HepG2 (cell line): ENCODE measurements at regions not wholly inside any gene's neighbourhood (a gene's known extent, or its start where the extent isn't known, plus 50 kb on each side); places are given as distances from the start of the nearest gene placed in this dataset.
A peak's percentile ranks its signal among the peaks of the same experiment; 100 is the strongest.

Experiments used
- ATAC-seq: fragments of 200-7000 bp; cut with Tn5 transposase; 3 replicates; pipeline ENCODE4 v1.9.1; 2020; ENCODE audit warnings: mild to moderate bottlenecking, moderate library complexity
- BruUV-seq: library from RNA; stranded (reverse); fragments of 400-500 nt; replicated peaks from 2 replicates; lab custom pipeline; 2021; lab: Mats Ljungman, UMichigan
- CTCF ChIA-PET: fragments of 300-600 bp; formaldehyde crosslinking; extraction: SDS; loops from one replicate; lab custom pipeline; 2021; ENCODE audit warnings: low total read pairs, inconsistent platforms, low intra/inter-chr PET ratio; lab: Yijun Ruan, JAX
- POLR2A ChIA-PET: fragments of 350-600 bp; sonication (Branson Sonifier 250); formaldehyde crosslinking; loops from one replicate; lab custom pipeline; 2020; ENCODE audit warnings: antibody characterized with exemption, inconsistent platforms; lab: Yijun Ruan, JAX
- DNase-seq: peaks from one replicate; pipeline ENCODE4 v3.0.0-alpha.2; 2015; ENCODE audit warnings: low spot score
- FAIRE-seq: peaks from 3 replicates; lab custom pipeline; 2011; peaks lifted over from hg19 to GRCh38; lab: Jason Lieb, UNC
- H2AFZ ChIP-seq: one replicate; pipeline ENCODE4 v1.6.1; 2011; ENCODE audit warnings: low read length, inconsistent platforms
- H3K27ac ChIP-seq: fragments of 300-600 bp; 3 replicates; pipeline ENCODE4 v1.8.0; 2011; ENCODE audit warnings: mixed run types, mild to moderate bottlenecking, mixed read lengths, low read length, inconsistent platforms; ENCODE audit not compliant: insufficient read depth; ENCODE audit errors: extremely low read length
- H3K27me3 ChIP-seq, 2 experiments: fragments of 200-600 bp in 1 of 2; 2 replicates in 1 of 2; 3 replicates in 1 of 2; pipeline versions ENCODE4 v1.6.0 to v1.8.0; 2011; ENCODE audit warnings: low read length in 2 of 2, mild to moderate bottlenecking in 2 of 2, moderate library complexity in 2 of 2, inconsistent platforms in 1 of 2; ENCODE audit not compliant: insufficient read depth in 2 of 2, control insufficient read depth in 1 of 2
- H3K36me3 ChIP-seq, 2 experiments: fragments of 200-600 bp in 1 of 2; replicated peaks in 1 of 2; 2 replicates in 1 of 2; 3 replicates in 1 of 2; pipeline versions ENCODE4 v1.5.1 to v1.8.0; 2011; ENCODE audit warnings: low read length in 2 of 2, inconsistent platforms in 1 of 2; ENCODE audit not compliant: insufficient read depth in 2 of 2, control insufficient read depth in 1 of 2
- H3K4me1 ChIP-seq: 2 replicates; pipeline ENCODE4 v1.5.1; 2012; ENCODE audit warnings: low read length, inconsistent platforms; ENCODE audit not compliant: insufficient read depth
- H3K4me2 ChIP-seq: 2 replicates; pipeline ENCODE4 v1.6.0; 2011; ENCODE audit warnings: low read depth, low read length, inconsistent platforms
- H3K4me3 ChIP-seq, 3 experiments: fragments of 200-600 bp in 1 of 3; sonication (generic), shearing (Covaris generic) in 1 of 3; replicated peaks in 1 of 3; 2 replicates each; pipeline ENCODE4 v1.5.1; 2011 to 2016; ENCODE audit warnings: low read length in 3 of 3, inconsistent platforms in 2 of 3, low read depth in 2 of 3, mild to moderate bottlenecking in 2 of 3, control low read depth in 1 of 3, mixed read lengths in 1 of 3; ENCODE audit not compliant: insufficient read depth in 1 of 3
- H3K79me2 ChIP-seq: one replicate; pipeline ENCODE4 v1.6.1; 2011; ENCODE audit warnings: low read length, inconsistent platforms; ENCODE audit not compliant: insufficient read depth
- H3K9ac ChIP-seq: 2 replicates; pipeline ENCODE4 v1.6.0; 2011; ENCODE audit warnings: mild to moderate bottlenecking, low read depth, low read length, inconsistent platforms; ENCODE audit not compliant: insufficient read depth
- H3K9me3 ChIP-seq: 2 replicates; pipeline ENCODE4 v1.5.1; 2012; ENCODE audit warnings: mild to moderate bottlenecking, low read length
- H4K20me1 ChIP-seq: 2 replicates; pipeline ENCODE4 v1.6.0; 2011; ENCODE audit warnings: inconsistent platforms, mild to moderate bottlenecking, low read length, moderate library complexity; ENCODE audit not compliant: insufficient read depth
- ATAD3A ChIP-seq: sonication (generic); formaldehyde crosslinking; IDR thresholded peaks from 2 replicates; pipeline ENCODE4 v1.4.0; 2020; ENCODE audit warnings: missing genetic modification reagents
- HINFP ChIP-seq: sonication (generic); formaldehyde crosslinking; IDR thresholded peaks from 2 replicates; pipeline ENCODE4 v1.4.0; 2020; ENCODE audit warnings: low read depth, mild to moderate bottlenecking, missing genetic modification reagents
- IKZF5 ChIP-seq: IDR thresholded peaks from 2 replicates; pipeline ENCODE4 v1.6.1; 2018; ENCODE audit warnings: missing genetic modification reagents, mild to moderate bottlenecking, missing compliant biosample characterization
- MAFG ChIP-seq: sonication (generic); formaldehyde crosslinking; IDR thresholded peaks from 2 replicates; pipeline ENCODE4 v1.5.1; 2020; ENCODE audit warnings: mild to moderate bottlenecking, missing genetic modification reagents
- MAFK ChIP-seq, 2 experiments: IDR thresholded peaks in 1 of 2; conservative IDR thresholded peaks in 1 of 2; 2 replicates each; pipeline ENCODE4 v1.6.1; 2011; ENCODE audit warnings: improper control_type of control experiment in 2 of 2, low read length in 2 of 2
- PHF5A ChIP-seq: IDR thresholded peaks from one replicate; pipeline ENCODE4 v1.6.1; 2018; ENCODE audit warnings: low read depth, missing genetic modification reagents; ENCODE audit not compliant: unreplicated experiment
- RBM22 ChIP-seq: fragments of 200-400 bp; formaldehyde crosslinking; optimal IDR thresholded peaks from 2 replicates; pipeline ENCODE3; 2017; ENCODE audit warnings: mild to moderate bottlenecking, low read length, moderate library complexity
- RERE ChIP-seq: IDR thresholded peaks from 2 replicates; pipeline ENCODE4 v1.6.1; 2016; ENCODE audit warnings: low read depth, missing genetic modification reagents, missing compliant biosample characterization
- TAF15 ChIP-seq: fragments of 200-400 bp; formaldehyde crosslinking; IDR thresholded peaks from one replicate; pipeline ENCODE4 v1.6.1; 2018; ENCODE audit warnings: mild to moderate bottlenecking, low read depth, low read length; ENCODE audit not compliant: poor library complexity, severe bottlenecking
- THAP8 ChIP-seq: sonication (generic); formaldehyde crosslinking; IDR thresholded peaks from 2 replicates; pipeline ENCODE4 v1.5.1; 2020; ENCODE audit warnings: missing genetic modification reagents, mild to moderate bottlenecking, borderline replicate concordance
- TP53 ChIP-seq: sonication (generic); formaldehyde crosslinking; conservative IDR thresholded peaks from 2 replicates; pipeline ENCODE4 v1.4.0; 2020; ENCODE audit warnings: missing genetic modification reagents
- TRIM22 ChIP-seq: fragments of 450-650 bp; IDR thresholded peaks from 2 replicates; pipeline ENCODE4 v1.6.1; 2017
- ZFP82 ChIP-seq: sonication (generic); formaldehyde crosslinking; IDR thresholded peaks from 2 replicates; pipeline ENCODE4 v1.5.1; 2020; ENCODE audit warnings: mild to moderate bottlenecking, missing genetic modification reagents, borderline replicate concordance
- ZNF253 ChIP-seq: sonication (generic); formaldehyde crosslinking; IDR thresholded peaks from 2 replicates; pipeline ENCODE4 v1.8.0; 2022; ENCODE audit warnings: mild to moderate bottlenecking, missing genetic modification reagents, borderline replicate concordance
- ZNF629 ChIP-seq: sonication (generic); formaldehyde crosslinking; conservative IDR thresholded peaks from 2 replicates; pipeline ENCODE4 v1.5.0; 2020; ENCODE audit warnings: missing genetic modification reagents
- WGBS: methylation state at CpG from one replicate; pipeline ENCODE4 v1.1.6; 2017; ENCODE audit warnings: low lambda C conversion rate; 5-methylcytosine and 5-hydroxymethylcytosine counted together
- in situ Hi-C: cut with HindIII; loops from 2 replicates; pipeline ENCODE4 v1.10.0; 2017; ENCODE audit warnings: low pct_unique_long_range_greater_than_20kb; ENCODE audit not compliant: extremely low pct_ligation_motif_present
- intact Hi-C: fragments of 100-400 bp; cut with micrococcal nuclease; formaldehyde crosslinking; loops from one replicate; pipeline ENCODE4 v1.10.0; 2022; ENCODE audit not compliant: unreplicated experiment

GRCh38 chr14:53849549-53849948, 107.1 kb downstream of the BMP4 start:
- ChIA-PET POLR2A (interaction anchor here (2.2 kb wide), 1 partner anchor 104 kb away, joined by 7 read pairs; no protein-coding TSS in a partner anchor), CTCF (no interaction called here)
- Histone ChIP-seq H3K36me3 (no peaks in the 10 kb centered on the region), H3K4me2 (peak overlapping the region; percentile 65; the same call in 1 of the 2 replicates), H4K20me1 (no peaks in the 10 kb centered on the region), H3K9me3 (no peaks in the 10 kb centered on the region), H3K9ac (no peak overlapping the region), H3K4me1 (peaks cover 81% of the 10 kb centered on the region), H2AFZ (no peak overlapping the region), H3K27ac (peak overlapping the region; percentile 85), H3K79me2 (peaks cover 2% of the 10 kb centered on the region), H3K4me3 (no peak overlapping the region), H3K27me3 (no peaks in the 10 kb centered on the region)
- in situ Hi-C loops, result no loop called here
- intact Hi-C loops, result loop anchor here (10.0 kb wide), 1 partner anchor 315 kb away; no protein-coding TSS in a partner anchor
- ATAC-seq (no peak), DNase-seq (no peak), FAIRE-seq (no peak)
- WGBS, result 98% methylated on average over 6 of the region's 6 CpGs
- no TSS peak for BruUV-seq
- TF ChIP-seq ZNF253 (CRISPR knock-in tag) (no peak), MAFK (conservative IDR thresholded peaks at IDR 0.05 in 1 of 2, IDR thresholded peaks at IDR 0.05 in 1 of 2; ENCODE audit: low read length in 2 of 2) (peak; percentile 99 to 100), THAP8 (CRISPR knock-in tag) (no peak), TAF15 (no peak), PHF5A (CRISPR knock-in tag) (peak; percentile 5), ZNF629 (no peak), RERE (no peak), IKZF5 (CRISPR knock-in tag) (no peak), RBM22 (no peak), TP53 (CRISPR knock-in tag) (no peak), MAFG (peak; percentile 72; the same call in 1 of the 2 replicates), HINFP (CRISPR knock-in tag) (no peak), TRIM22 (no peak), ATAD3A (no peak), ZFP82 (CRISPR knock-in tag) (no peak)
